AG08396 (cell line): ENCODE measurements at regions not wholly inside any gene's neighbourhood (a gene's known extent, or its start where the extent isn't known, plus 50 kb on each side); places are given as distances from the start of the nearest gene placed in this dataset.
"Not testable (repeated sequence)": the region's sequence is repeated elsewhere in the genome, so short reads cannot be mapped to it uniquely, and the experiment has no call there.

Experiments used
- DNase-seq: peaks from one replicate; pipeline ENCODE4 v3.0.0; 2012; ENCODE audit warnings: low spot score, mixed read lengths

- no peak for DNase-seq
Observed at GRCh38 chr2:184201246-184201645, 397.1 kb upstream of the ZNF804A start.

DNA sequence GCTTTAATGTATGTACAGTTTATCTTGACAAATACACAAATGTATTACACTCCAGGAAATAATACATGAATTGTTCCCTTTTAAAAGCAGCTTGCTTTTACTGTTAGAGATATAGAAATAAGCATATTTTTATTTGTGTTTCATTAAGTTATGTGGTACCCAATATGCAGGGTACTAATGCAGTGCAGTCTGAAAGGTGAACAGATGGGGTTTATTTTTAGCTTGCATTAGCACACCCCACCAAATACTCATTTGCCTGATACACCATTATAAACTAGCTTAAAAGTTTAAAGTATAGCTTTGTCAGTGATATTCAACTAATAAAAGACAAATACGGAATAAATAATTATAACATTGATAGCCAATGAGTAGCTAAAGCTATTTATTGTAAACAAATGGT, 394.7 kb upstream of the ZNF804A start:
- no peak for DNase-seq

DNA sequence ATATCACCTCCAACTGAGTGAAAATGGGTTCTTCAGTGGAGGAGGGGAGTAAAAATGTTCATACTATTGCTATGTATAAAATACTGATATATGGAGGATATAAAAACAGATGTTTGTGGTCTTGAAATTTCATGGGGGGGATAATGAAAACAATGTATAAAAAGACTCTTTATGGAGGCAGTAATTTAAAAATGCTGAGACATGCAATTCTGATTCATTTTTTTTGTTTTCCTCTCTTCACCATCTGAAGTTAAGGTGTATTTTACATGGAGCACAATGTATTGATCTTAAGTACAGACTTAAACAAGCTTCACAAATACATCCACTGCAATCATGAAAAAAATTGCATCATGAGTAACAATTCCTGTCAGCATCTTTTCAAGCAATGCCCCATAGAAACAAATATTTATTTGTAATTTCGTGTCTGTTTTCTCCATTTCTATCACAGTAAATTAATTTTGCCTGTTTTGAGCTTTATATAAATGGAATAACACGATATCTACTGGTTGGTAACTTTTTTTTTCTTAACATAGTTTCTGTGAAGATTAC, 393.2 kb upstream of the ZNF804A start:
- no peak for DNase-seq

- no peak for DNase-seq
Observed at GRCh38 chr2:184206045-184206444, 392.3 kb upstream of the ZNF804A start.

DNA sequence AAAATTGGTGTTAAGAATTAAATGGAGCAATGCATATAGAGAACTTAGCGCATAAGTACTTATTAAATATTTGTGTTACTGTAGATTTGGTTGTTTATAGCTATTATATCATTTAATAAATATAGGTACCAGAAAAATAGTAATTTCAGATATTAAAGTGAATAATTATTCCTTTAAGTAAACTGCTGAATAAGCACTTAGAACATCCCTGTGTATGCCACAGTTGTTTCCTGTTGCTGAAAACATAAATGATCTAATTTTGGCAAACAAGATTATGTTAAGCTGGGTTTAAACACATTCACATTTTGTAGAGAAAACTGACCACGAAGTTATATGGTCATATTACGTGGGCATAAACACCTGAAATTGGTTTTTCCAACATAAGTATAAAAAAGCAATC, 388.0 kb upstream of the ZNF804A start:
- no peak for DNase-seq

- DNase-seq = no peak
Observed at GRCh38 chr2:184215745-184216144, 382.6 kb upstream of the ZNF804A start.

- no peak for DNase-seq
Observed at GRCh38 chr2:184256611-184257010, 341.7 kb upstream of the ZNF804A start.

GRCh38 chr2:184261331-184261730, 337.0 kb upstream of the ZNF804A start:
- DNase-seq = no peak

DNA sequence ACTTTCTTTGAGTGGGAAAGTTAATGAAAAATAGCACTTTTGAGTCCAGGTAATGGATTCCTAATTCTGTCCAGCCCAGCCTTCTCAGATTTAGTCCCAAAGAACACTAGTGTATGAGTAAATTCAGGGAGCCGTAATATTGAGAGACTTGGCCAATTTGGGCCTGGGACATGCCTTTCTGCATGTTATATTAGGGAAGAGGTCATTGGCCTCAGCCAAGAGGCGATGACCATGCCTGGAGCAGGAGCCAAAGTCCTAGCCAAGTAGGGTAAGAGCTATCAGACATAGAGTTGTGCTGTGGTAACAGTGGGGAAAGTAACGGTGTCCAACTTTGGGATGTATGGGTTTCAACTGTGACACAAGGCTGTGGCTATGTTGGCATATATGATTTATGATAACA, 336.5 kb upstream of the ZNF804A start:
- no peak for DNase-seq

DNA sequence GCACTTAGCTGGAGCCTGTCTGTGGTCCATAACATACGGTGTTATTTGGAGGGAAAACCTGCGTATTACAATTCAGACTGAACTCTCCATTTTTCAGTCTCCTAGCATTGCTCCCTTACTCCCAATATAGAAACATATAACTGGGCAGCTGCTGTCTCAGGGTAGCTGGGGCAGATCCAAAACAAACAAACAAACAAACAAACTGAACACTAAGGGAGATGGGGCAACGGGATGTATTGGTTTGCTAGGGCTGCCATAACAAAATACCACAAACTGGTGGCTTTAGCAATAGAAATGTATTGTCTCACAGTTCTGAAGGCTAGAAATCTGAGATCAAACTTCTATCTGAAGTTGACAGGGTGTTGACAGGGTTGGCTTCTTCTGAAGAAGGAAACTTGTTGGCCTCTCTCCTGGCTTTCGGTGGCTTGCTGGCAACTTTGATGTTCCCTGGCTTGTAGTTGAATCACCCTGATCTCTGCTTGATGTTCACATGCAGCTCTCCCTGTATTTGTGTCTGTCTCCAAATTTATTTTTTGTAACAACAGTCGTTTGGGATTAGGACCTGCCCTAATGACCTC, 329.3 kb upstream of the ZNF804A start:
- DNase-seq = no peak

GRCh38 chr2:184270660-184271059, 327.7 kb upstream of the ZNF804A start:
- DNase-seq = no peak

- no peak for DNase-seq
Observed at GRCh38 chr2:184272056-184272455, 326.3 kb upstream of the ZNF804A start.

DNA sequence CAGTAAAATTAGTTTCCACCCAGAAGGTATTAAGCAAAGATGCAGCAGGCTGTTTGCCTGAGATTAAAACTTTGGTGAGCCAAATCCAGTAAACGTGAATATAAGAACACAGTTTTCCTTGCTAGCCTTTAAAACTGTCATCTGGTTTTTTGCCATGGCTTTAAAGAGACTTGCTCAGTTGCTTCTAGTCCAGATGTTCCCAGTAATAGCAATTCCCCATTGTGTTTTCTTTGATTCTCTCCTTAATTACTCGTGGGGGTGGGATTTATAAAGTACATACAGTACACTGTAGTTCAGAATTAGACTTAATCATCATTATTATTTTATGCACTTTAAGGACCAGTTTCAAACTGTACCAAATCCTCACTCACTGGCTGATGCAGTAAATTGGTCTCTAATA, 303.5 kb upstream of the ZNF804A start:
- DNase-seq = no peak

DNA sequence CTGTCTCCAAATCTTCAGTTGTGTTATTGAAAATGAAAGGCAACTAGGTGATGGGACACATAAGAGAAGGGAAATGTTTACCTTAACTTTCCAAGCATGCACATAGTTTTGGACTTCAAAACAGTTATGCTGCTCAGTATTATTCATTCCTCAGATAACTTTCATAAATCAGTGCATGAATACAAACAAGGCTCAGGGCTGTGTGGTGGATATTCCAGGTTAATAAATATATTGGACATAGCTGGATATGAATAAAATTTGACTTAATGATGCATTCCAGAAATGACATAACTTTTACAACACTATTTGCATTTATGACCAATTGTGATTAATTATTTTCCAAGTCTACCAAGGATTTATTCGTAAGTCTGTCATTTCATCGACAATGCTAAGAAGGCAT, 301.2 kb upstream of the ZNF804A start:
- no peak for DNase-seq

- DNase-seq = no peak
Observed at GRCh38 chr2:184302506-184302905, 295.8 kb upstream of the ZNF804A start.

DNA sequence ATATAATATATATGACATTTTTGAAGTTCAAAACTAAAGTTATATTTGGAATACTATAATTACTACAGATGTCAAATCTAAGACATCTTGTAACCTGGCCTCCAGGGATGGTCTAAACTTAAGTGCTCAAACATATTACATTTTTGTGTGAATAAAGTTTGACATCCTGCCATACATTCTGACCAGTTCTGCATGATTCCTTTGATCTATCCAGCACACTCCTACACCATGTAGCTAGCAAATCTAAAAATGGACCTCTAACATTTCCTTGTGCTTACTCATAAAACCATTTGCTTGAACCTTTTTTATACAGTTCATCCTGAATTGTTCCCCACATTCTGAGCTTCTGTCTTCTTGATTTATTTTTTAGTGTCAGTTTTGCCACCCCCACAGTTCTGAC, 294.3 kb upstream of the ZNF804A start:
- no peak for DNase-seq

DNA sequence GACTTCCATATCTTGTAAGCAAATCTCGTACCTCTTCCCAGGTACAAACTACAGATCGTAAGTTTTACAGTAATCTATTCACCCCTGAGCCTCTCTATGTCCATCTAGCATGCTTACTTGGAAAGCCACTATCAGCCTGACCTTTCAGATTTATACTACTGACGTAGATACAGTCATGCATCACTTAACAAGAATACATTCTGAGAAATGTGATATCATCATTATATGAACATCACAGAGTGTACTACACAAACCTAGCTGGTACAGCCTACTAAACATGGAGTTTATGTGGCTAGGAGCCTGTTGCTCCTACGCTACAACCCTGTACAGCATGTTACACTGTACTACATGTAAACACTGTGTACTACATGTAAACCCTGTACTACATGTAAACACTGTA, 293.2 kb upstream of the ZNF804A start:
- DNase-seq = no peak

- DNase-seq = no peak
Observed at GRCh38 chr2:184308706-184309105, 289.6 kb upstream of the ZNF804A start.

- DNase-seq = no peak
Observed at GRCh38 chr2:184312970-184313369, 285.4 kb upstream of the ZNF804A start.

- DNase-seq = no peak
Observed at GRCh38 chr2:184314829-184315228, 283.5 kb upstream of the ZNF804A start.

DNA sequence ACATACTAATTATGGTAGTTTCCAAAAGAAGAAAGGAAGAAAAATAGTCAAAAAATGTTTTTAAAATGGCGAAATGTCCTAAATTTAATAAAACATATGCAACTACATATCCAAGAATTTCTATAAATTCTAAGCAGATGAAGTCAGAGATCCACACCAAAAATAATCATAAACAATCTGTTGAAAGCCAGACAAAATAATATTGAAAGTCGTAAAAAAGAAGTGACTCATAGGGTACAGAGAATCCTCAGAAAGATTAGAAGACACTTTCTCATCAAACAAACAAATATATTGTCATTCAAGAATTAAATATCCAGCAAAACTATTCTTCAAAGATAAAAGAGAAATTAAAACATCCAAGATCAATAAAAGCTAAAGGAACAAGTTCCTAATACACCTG, 281.4 kb upstream of the ZNF804A start:
- DNase-seq = no peak

DNA sequence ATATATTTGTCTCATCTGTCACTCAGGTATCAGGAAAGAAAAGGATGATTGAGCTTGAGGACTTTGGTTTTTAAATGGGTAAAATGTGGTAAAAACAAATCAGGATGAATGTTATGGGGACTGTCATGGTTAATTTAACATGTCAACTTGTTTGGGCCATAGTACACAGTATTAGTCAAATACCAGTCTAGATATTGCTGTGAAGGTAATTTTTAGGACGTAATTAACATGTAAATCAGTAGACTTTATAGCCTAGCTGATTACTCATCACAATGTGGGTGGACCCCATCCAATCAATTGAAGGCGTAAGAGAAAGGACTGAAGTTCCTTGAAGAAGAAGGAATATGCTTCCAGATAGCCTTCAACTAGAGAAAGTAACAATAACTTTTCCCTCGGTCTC, 275.7 kb upstream of the ZNF804A start:
- no peak for DNase-seq

GRCh38 chr2:184326066-184326465, 272.3 kb upstream of the ZNF804A start:
- no peak for DNase-seq

- not testable (repeated sequence) for DNase-seq
Observed at GRCh38 chr2:184327805-184328204, 270.5 kb upstream of the ZNF804A start.

DNA sequence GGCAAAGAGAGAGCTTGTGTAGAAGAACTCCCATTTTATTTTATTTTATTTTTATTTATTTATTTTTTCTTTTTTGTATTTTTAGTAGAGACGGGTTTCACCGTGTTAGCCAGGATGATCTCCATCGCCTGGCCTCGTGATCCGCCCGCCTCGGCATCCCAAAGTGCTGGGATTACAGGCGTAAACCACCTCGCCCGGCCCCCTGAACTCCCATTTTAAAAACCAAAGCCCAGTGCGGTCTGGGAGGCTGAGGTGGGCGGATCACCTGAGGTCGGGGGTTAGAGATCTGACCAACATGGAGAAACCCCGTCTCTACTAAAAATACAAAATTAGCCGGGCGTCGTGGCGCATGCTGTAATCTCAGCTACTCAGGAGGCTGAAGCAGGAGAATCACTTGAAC, 267.8 kb upstream of the ZNF804A start:
- DNase-seq = not testable (repeated sequence)
